SK-N-SH (cell line): ENCODE measurements at regions not wholly inside any gene's neighbourhood (a gene's known extent, or its start where the extent isn't known, plus 50 kb on each side); places are given as distances from the start of the nearest gene placed in this dataset.

Experiments
- CHD2 ChIP-seq: fragments of 150-350 bp; IDR thresholded peaks from 2 replicates; pipeline ENCODE4 v1.6.1; 2018; ENCODE audit warnings: low read length; ENCODE audit not compliant: partially characterized antibody
- TEAD4 ChIP-seq: IDR thresholded peaks from 2 replicates; pipeline ENCODE4 v1.4.0; 2012; ENCODE audit warnings: mild to moderate bottlenecking, borderline replicate concordance; ENCODE audit not compliant: insufficient read depth
- TF ChIP-seq, protein P1 (sequence below): fragments of 200-600 bp; sonication (generic); IDR thresholded peaks from 2 replicates; pipeline ENCODE4 v1.6.1; 2017; ENCODE audit warnings: antibody characterized with exemption, mild to moderate bottlenecking, moderate library complexity

DNA sequence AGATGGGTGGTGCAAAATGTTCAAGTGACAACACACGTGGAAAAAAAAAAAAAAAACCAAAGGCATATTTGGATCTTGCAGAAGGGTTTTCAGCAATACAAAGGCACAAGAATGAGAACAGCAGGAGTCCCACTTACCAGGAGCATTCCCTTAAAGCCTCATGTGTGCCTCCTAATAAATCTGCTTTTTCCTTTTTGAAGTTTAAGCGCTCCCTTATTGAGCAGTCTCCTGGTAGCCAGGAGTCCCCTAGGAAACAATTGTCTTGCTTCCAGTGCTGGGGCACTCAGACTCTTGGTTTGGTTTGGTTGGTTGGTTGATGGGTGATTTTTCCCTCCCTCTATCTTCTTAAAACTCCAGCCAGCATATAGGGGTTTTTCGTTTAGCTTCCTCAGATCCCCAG lies 321.8 kb upstream of the NFE2L3 start:
- no peak for TF ChIP-seq CHD2
- TF ChIP-seq TEAD4, result no peak
- TF ChIP-seq, protein P1, sequence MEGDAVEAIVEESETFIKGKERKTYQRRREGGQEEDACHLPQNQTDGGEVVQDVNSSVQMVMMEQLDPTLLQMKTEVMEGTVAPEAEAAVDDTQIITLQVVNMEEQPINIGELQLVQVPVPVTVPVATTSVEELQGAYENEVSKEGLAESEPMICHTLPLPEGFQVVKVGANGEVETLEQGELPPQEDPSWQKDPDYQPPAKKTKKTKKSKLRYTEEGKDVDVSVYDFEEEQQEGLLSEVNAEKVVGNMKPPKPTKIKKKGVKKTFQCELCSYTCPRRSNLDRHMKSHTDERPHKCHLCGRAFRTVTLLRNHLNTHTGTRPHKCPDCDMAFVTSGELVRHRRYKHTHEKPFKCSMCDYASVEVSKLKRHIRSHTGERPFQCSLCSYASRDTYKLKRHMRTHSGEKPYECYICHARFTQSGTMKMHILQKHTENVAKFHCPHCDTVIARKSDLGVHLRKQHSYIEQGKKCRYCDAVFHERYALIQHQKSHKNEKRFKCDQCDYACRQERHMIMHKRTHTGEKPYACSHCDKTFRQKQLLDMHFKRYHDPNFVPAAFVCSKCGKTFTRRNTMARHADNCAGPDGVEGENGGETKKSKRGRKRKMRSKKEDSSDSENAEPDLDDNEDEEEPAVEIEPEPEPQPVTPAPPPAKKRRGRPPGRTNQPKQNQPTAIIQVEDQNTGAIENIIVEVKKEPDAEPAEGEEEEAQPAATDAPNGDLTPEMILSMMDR, result no peak
